Lower leg skin (tissue), 3 donors: ENCODE measurements at regions not wholly inside any gene's neighbourhood (a gene's known extent, or its start where the extent isn't known, plus 50 kb on each side); places are given as distances from the start of the nearest gene placed in this dataset.

Source experiments
- CTCF ChIP-seq, 3 donors: fragments of 450-650 bp; IDR thresholded peaks; one replicate each; pipeline ENCODE4 v1.5.1; 2016; ENCODE audit warnings: antibody characterized with exemption in 3 of 3, mild to moderate bottlenecking in 3 of 3, moderate library complexity in 2 of 3
- POLR2A ChIP-seq, 2 donors: fragments of 450-650 bp; IDR thresholded peaks; one replicate each; pipeline ENCODE4 v1.6.1; 2016 to 2017; ENCODE audit warnings: antibody characterized with exemption in 2 of 2, mild to moderate bottlenecking in 1 of 2, moderate library complexity in 1 of 2

DNA sequence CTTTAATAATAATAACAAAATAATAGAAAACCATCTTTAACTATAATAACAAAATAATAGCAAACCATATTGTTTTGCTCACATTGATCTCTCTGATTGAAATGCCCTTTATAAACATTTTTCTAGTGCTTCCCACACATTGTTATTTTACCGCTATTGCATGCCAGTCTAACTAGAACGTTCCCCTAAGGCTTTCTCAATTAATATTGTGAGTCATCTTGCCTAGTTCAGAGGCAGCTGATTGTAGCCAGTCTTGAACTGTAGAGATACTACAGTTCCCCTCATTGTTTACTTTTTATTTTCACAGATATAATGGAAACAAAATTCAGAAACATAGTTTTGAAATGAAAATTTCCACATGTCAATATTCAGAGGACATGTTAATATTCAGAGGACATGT, 192.3 kb upstream of the ADGRL4 start:
- no peak for TF ChIP-seq CTCF (IDR thresholded peaks at IDR 0.05)
- TF ChIP-seq POLR2A (IDR thresholded peaks at IDR 0.05) = no peak
